Gastrocnemius medialis (tissue), 4 donors: ENCODE measurements at regions not wholly inside any gene's neighbourhood (a gene's known extent, or its start where the extent isn't known, plus 50 kb on each side); places are given as distances from the start of the nearest gene placed in this dataset.

Experiments used
- CTCF ChIP-seq, 5 experiments: fragments of 450-650 bp in 3 of 5; fragments of 200-600 bp in 2 of 5; sonication (generic) in 2 of 5; IDR thresholded peaks in 4 of 5; conservative IDR thresholded peaks in 1 of 5; 1 replicate in 4 of 5; 2 replicates in 1 of 5; pipeline ENCODE4 v1.5.1; 2016 to 2019; ENCODE audit warnings: antibody characterized with exemption in 5 of 5, mild to moderate bottlenecking in 3 of 5, moderate library complexity in 3 of 5
- POLR2A ChIP-seq, 2 donors: fragments of 450-650 bp; IDR thresholded peaks; one replicate each; pipeline ENCODE4 v1.6.1; 2017; ENCODE audit warnings: antibody characterized with exemption in 2 of 2, mild to moderate bottlenecking in 2 of 2, moderate library complexity in 2 of 2

- TF ChIP-seq CTCF (IDR thresholded peaks at IDR 0.05 in 4 of 5, conservative IDR thresholded peaks at IDR 0.05 in 1 of 5) = no peak
- no peak for TF ChIP-seq POLR2A (IDR thresholded peaks at IDR 0.05)
Measured at GRCh38 chrX:45761920-45762319, 561.2 kb upstream of the DIPK2B start.
